ENCODE measurements at regions not wholly inside any gene's neighbourhood (a gene's known extent, or its start where the extent isn't known, plus 50 kb on each side); places are given as distances from the start of the nearest gene placed in this dataset.

DNA sequence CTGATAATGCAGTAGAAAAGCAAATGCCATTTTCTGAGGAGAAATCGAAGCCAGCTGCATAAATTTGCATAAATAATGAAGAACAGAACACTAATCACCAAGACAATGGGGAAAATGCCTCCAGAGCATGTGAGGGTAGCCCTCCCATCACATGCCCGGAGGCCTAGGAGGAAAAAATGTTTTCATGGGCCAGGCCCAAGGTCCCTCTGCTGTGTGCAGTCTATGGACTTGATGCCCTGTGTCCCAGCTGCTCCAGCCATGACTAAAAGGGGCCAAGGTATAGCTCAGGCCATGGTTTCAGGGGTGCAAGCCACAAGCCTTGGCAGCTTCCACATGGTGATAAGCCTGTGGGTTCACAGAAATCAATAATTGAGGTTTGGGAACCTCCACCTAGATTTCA is 164.1 kb downstream of the HAO1 start:
- TF ChIP-seq, protein P1, sequence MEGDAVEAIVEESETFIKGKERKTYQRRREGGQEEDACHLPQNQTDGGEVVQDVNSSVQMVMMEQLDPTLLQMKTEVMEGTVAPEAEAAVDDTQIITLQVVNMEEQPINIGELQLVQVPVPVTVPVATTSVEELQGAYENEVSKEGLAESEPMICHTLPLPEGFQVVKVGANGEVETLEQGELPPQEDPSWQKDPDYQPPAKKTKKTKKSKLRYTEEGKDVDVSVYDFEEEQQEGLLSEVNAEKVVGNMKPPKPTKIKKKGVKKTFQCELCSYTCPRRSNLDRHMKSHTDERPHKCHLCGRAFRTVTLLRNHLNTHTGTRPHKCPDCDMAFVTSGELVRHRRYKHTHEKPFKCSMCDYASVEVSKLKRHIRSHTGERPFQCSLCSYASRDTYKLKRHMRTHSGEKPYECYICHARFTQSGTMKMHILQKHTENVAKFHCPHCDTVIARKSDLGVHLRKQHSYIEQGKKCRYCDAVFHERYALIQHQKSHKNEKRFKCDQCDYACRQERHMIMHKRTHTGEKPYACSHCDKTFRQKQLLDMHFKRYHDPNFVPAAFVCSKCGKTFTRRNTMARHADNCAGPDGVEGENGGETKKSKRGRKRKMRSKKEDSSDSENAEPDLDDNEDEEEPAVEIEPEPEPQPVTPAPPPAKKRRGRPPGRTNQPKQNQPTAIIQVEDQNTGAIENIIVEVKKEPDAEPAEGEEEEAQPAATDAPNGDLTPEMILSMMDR (IDR thresholded peaks at IDR 0.05; ENCODE audit: insufficient read depth, low read length, poor library complexity, severe bottlenecking), result no peak
- TF ChIP-seq EZH2phosphoT487 (conservative IDR thresholded peaks at IDR 0.05; ENCODE audit: low read length), result no peak
